ENCODE measurements at regions not wholly inside any gene's neighbourhood (a gene's known extent, or its start where the extent isn't known, plus 50 kb on each side); places are given as distances from the start of the nearest gene placed in this dataset.
"Not testable (repeated sequence)": the region's sequence is repeated elsewhere in the genome, so short reads cannot be mapped to it uniquely, and the experiment has no call there.

DNA sequence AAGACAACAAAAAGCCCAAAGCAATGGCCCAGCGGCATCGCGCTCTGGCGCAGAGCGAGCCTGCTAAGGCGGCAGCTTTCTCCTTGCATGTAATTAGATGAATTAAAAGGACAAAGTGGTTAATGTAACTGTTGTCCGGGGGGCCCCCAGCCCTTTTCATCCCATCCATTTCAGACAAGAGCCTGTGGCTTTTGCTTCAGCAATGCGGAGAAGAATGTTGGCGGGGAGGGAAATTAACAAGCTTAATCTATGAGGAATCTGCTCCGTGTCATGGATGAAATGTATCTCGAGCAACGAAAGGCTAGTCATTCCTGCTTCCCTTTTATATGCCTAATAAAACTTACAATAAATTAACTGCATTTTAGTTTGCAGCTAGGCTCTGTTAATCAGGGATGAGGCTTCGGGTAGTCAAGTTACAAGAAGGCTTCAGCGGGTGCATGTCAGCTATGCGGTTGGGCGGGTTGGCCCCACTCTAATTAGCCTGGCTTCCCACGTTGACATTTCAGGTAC lies 203.3 kb downstream of the BUB3 start:
- no peak for FAIRE-seq
- no peak overlapping the region for H3K4me3 ChIP-seq (ENCODE audit: low read depth, low read length)
- H3K36me3 ChIP-seq (ENCODE audit: control insufficient read depth, insufficient read depth, low read length), result no peaks in the 10 kb centered on the region
- peaks cover 2% of the 10 kb centered on the region for H3K27me3 ChIP-seq (ENCODE audit: control insufficient read depth, insufficient read depth, low read length)
- DNase-seq (ENCODE audit: low read depth), result no peak
- TF ChIP-seq, protein P1, sequence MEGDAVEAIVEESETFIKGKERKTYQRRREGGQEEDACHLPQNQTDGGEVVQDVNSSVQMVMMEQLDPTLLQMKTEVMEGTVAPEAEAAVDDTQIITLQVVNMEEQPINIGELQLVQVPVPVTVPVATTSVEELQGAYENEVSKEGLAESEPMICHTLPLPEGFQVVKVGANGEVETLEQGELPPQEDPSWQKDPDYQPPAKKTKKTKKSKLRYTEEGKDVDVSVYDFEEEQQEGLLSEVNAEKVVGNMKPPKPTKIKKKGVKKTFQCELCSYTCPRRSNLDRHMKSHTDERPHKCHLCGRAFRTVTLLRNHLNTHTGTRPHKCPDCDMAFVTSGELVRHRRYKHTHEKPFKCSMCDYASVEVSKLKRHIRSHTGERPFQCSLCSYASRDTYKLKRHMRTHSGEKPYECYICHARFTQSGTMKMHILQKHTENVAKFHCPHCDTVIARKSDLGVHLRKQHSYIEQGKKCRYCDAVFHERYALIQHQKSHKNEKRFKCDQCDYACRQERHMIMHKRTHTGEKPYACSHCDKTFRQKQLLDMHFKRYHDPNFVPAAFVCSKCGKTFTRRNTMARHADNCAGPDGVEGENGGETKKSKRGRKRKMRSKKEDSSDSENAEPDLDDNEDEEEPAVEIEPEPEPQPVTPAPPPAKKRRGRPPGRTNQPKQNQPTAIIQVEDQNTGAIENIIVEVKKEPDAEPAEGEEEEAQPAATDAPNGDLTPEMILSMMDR (IDR thresholded peaks at IDR 0.05; ENCODE audit: insufficient read depth, low read length, severe bottlenecking), result no peak

DNA sequence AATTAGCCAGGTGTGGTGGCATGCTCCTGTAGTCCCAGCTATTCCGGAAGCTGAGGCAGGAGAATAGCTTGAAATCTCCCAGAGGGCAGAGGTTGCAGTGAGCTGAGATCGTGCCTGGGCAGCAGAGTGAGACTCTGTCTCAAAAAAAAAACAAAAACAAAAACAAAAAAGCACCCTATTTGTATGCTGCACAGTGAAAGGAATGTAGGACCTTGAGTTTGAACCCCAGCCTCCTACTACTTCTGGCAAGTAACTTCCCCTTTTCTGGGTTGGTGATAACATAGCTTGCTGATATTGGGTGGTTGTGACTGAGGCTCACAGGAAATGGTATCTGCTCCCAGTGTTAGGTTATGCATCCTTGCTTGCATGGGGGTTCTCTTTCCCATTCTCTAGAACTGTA lies 205.3 kb downstream of the BUB3 start:
- TF ChIP-seq, protein P1 (IDR thresholded peaks at IDR 0.05; ENCODE audit: insufficient read depth, low read length, severe bottlenecking), result no peak
- DNase-seq (ENCODE audit: low read depth), result no peak

DNA sequence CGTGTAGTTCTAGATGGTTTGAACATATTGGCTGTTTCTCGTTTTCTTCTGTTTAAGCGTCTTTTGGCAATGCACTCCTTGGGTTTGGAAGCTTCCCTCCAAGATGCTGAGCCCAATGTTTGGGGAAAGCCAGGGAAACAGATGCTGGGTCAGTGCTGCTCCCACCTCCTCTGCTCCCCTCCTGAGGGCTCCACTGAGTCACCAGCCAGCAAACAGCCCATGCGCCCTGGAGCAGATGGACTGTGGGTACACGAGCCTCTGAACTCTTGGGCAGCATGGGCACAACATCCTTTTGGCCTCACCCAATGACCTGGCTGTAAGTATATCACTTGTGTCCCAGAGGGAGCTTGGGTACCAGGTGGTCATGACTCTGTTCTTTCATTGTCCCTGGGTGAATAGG lies 207.6 kb downstream of the BUB3 start:
- no peaks in the 10 kb centered on the region for H3K27me3 ChIP-seq (ENCODE audit: control insufficient read depth, insufficient read depth, low read length)
- TF ChIP-seq, protein P1 (IDR thresholded peaks at IDR 0.05; ENCODE audit: insufficient read depth, low read length, severe bottlenecking), result no peak
- no peak for FAIRE-seq
- no peaks in the 10 kb centered on the region for H3K36me3 ChIP-seq (ENCODE audit: control insufficient read depth, insufficient read depth, low read length)
- H3K4me3 ChIP-seq (ENCODE audit: low read depth, low read length), result no peak overlapping the region
- no peak for DNase-seq (ENCODE audit: low read depth)

More for the DNA sequence above, 205.3 kb downstream of the BUB3 start:
- no peak for FAIRE-seq
- H3K36me3 ChIP-seq (ENCODE audit: control insufficient read depth, insufficient read depth, low read length), result no peaks in the 10 kb centered on the region
- H3K27me3 ChIP-seq (ENCODE audit: control insufficient read depth, insufficient read depth, low read length), result peaks cover 2% of the 10 kb centered on the region
- H3K4me3 ChIP-seq (ENCODE audit: low read depth, low read length), result no peak overlapping the region

DNA sequence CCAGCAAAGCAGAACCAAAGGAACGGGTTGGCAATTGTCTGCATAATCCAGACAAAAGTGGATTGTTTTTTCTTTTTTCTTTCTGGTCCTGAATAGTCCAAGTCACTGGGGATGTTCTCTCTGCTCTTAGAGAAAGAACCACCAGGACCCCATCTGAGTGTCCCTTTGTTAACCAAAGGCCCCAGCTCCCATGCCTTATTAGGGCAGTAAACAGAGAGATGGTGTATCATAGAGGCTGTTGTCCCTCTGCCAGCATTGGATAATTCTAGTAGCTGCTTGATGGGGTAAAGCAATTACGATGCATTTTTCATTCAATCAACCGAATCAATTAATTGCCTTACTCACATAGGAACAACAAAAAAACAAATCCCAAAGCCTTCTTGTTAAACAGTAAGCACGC lies 213.0 kb downstream of the BUB3 start:
- Histone ChIP-seq H3K27me3 (ENCODE audit: control insufficient read depth, insufficient read depth, low read length) (no peaks in the 10 kb centered on the region), H3K36me3 (ENCODE audit: control insufficient read depth, insufficient read depth, low read length) (no peaks in the 10 kb centered on the region), H3K4me3 (ENCODE audit: low read depth, low read length) (no peak overlapping the region)
- FAIRE-seq (no peak), DNase-seq (ENCODE audit: low read depth) (no peak)
- TF ChIP-seq, protein P1 (IDR thresholded peaks at IDR 0.05; ENCODE audit: insufficient read depth, low read length, severe bottlenecking), result no peak

DNA sequence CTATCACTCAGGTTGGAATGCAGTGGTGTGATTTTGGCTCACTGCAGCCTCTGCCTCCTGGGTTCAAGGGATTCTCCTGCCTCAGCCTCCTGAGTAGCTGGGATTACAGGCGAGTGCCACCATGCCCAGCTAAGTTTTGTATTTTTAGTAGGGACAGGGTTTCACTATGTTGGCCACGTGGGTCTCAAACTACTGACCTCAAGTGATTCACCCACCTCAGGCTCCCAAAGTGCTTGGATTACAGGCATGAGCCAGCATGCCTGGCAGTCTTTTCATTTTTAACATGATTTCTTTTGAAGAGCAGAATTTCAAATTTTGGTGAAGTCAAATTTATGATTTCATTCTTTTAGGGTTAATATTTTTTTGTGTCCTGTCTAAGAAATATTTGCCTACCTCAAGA lies 217.4 kb downstream of the BUB3 start:
- H3K4me3 ChIP-seq (ENCODE audit: low read depth, low read length); FAIRE-seq; H3K36me3 ChIP-seq (ENCODE audit: control insufficient read depth, insufficient read depth, low read length); H3K27me3 ChIP-seq (ENCODE audit: control insufficient read depth, insufficient read depth, low read length): not testable (repeated sequence)
- peak; percentile 71 for DNase-seq (ENCODE audit: low read depth)

DNA sequence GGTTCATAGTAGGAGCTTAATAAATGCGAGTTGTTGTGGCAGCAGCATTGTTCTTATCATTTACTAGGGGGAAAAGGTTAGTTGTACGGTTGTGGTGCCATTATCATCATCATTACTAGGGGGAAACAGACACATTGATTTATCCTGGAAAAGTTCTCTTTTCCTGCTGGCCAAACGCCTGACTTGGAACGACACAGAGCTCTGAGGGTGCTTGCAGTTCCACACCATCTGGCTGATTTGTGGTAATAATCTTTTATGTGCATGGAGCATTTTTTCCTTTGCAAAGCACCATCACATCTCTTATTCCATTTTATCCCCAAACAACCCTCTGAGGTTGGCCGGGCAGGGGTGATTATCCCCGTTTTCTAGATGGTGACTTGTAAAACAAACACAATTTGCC lies 219.4 kb downstream of the BUB3 start:
- H3K36me3 ChIP-seq (ENCODE audit: control insufficient read depth, insufficient read depth, low read length), result no peaks in the 10 kb centered on the region
- no peaks in the 10 kb centered on the region for H3K27me3 ChIP-seq (ENCODE audit: control insufficient read depth, insufficient read depth, low read length)
- DNase-seq (ENCODE audit: low read depth), result no peak
- TF ChIP-seq, protein P1 (IDR thresholded peaks at IDR 0.05; ENCODE audit: insufficient read depth, low read length, severe bottlenecking), result no peak
- no peak for FAIRE-seq
- H3K4me3 ChIP-seq (ENCODE audit: low read depth, low read length), result no peak overlapping the region
